HL-60 (cell line): ENCODE measurements at regions not wholly inside any gene's neighbourhood (a gene's known extent, or its start where the extent isn't known, plus 50 kb on each side); places are given as distances from the start of the nearest gene placed in this dataset.

Experiments used
- REST ChIP-seq: IDR thresholded peaks from 2 replicates; pipeline ENCODE4 v1.6.1; 2012; ENCODE audit warnings: low read depth; ENCODE audit not compliant: insufficient replicate concordance
- TF ChIP-seq, protein P1 (sequence below): IDR thresholded peaks from one replicate; pipeline ENCODE4 v1.5.1; 2011; ENCODE audit warnings: low read length, control low read depth, inconsistent platforms; ENCODE audit not compliant: insufficient read depth

DNA sequence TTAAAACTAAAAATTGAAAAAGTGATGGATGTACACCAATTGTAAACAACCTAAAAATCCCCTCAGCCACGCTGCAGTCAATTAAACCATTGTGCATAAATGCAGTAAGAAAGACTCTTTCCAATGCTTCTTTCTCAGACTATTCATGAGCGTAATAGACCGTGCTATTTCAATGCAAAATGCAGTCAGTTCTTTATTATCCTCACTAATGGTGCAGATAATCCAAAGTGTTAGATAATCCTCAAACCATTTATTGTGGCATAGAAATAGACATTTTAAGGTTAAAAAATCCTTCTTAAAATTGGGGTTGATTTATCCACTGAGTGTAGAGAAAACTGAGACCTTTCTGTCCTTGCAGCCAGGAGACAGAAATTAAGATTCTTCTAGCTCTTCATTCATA, 1862.8 kb downstream of the EFNA5 start:
- TF ChIP-seq, protein P1, sequence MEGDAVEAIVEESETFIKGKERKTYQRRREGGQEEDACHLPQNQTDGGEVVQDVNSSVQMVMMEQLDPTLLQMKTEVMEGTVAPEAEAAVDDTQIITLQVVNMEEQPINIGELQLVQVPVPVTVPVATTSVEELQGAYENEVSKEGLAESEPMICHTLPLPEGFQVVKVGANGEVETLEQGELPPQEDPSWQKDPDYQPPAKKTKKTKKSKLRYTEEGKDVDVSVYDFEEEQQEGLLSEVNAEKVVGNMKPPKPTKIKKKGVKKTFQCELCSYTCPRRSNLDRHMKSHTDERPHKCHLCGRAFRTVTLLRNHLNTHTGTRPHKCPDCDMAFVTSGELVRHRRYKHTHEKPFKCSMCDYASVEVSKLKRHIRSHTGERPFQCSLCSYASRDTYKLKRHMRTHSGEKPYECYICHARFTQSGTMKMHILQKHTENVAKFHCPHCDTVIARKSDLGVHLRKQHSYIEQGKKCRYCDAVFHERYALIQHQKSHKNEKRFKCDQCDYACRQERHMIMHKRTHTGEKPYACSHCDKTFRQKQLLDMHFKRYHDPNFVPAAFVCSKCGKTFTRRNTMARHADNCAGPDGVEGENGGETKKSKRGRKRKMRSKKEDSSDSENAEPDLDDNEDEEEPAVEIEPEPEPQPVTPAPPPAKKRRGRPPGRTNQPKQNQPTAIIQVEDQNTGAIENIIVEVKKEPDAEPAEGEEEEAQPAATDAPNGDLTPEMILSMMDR, result no peak
- TF ChIP-seq REST, result no peak
